ENCODE measurements at regions not wholly inside any gene's neighbourhood (a gene's known extent, or its start where the extent isn't known, plus 50 kb on each side); places are given as distances from the start of the nearest gene placed in this dataset.

GRCh38 chr20:51923633-51924032, 121.3 kb upstream of the SALL4 start:
- TF ChIP-seq CTCF (conservative IDR thresholded peaks at IDR 0.05; ENCODE audit: low read length) (no peak), EZH2phosphoT487 (IDR thresholded peaks at IDR 0.05; ENCODE audit: borderline replicate concordance, low read depth, low read length) (no peak)
